Kidney epithelial cell (primary cell): ENCODE measurements at regions not wholly inside any gene's neighbourhood (a gene's known extent, or its start where the extent isn't known, plus 50 kb on each side); places are given as distances from the start of the nearest gene placed in this dataset.
"Not testable (repeated sequence)": the region's sequence is repeated elsewhere in the genome, so short reads cannot be mapped to it uniquely, and the experiment has no call there.

Experiments used
- DNase-seq: peaks from one replicate; pipeline ENCODE4 v3.0.0-alpha.2; 2010; ENCODE audit warnings: low read depth
- H3K27me3 ChIP-seq: 2 replicates; pipeline ENCODE4 v1.6.0; 2011; ENCODE audit warnings: low read length; ENCODE audit not compliant: control insufficient read depth, insufficient read depth
- H3K36me3 ChIP-seq: 2 replicates; pipeline ENCODE4 v1.5.1; 2011; ENCODE audit warnings: low read length; ENCODE audit not compliant: control insufficient read depth, insufficient read depth
- H3K4me3 ChIP-seq: 2 replicates; pipeline ENCODE4 v1.5.1; 2011; ENCODE audit warnings: low read depth, mild to moderate bottlenecking, control low read depth, low read length
- TF ChIP-seq, protein P1 (sequence below): IDR thresholded peaks from 2 replicates; pipeline ENCODE4 v1.5.1; 2011; ENCODE audit warnings: mild to moderate bottlenecking, moderate library complexity, low read length, control low read depth, inconsistent platforms; ENCODE audit not compliant: insufficient read depth, poor library complexity, severe bottlenecking

DNA sequence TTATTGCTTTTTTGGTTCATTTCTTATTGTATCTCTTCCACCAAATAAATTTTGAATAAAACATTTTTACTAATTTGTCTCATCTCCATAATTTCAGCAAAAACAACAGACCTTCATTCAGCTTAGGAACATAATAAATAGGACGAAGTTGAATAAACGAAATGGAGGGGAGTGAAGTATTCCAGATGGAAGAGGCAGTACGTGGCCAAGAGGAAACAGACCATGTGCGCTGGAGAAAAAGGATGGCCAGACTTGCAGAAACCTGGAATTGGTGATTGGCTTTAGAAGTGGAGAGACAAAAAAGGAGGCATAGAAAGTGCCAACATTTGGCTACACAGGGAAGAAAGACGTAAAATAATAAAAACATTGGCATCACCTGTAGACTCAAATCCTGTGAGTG lies 113.5 kb downstream of the USP22 start:
- Histone ChIP-seq H3K4me3 (no peak overlapping the region), H3K36me3 (no peaks in the 10 kb centered on the region), H3K27me3 (no peaks in the 10 kb centered on the region)
- TF ChIP-seq, protein P1, sequence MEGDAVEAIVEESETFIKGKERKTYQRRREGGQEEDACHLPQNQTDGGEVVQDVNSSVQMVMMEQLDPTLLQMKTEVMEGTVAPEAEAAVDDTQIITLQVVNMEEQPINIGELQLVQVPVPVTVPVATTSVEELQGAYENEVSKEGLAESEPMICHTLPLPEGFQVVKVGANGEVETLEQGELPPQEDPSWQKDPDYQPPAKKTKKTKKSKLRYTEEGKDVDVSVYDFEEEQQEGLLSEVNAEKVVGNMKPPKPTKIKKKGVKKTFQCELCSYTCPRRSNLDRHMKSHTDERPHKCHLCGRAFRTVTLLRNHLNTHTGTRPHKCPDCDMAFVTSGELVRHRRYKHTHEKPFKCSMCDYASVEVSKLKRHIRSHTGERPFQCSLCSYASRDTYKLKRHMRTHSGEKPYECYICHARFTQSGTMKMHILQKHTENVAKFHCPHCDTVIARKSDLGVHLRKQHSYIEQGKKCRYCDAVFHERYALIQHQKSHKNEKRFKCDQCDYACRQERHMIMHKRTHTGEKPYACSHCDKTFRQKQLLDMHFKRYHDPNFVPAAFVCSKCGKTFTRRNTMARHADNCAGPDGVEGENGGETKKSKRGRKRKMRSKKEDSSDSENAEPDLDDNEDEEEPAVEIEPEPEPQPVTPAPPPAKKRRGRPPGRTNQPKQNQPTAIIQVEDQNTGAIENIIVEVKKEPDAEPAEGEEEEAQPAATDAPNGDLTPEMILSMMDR = no peak
- no peak for DNase-seq

GRCh38 chr17:20930081-20930760 lies 112.6 kb downstream of the USP22 start:
- no peak for DNase-seq
- TF ChIP-seq, protein P1 = no peak

GRCh38 chr17:20933040-20933439 lies 109.8 kb downstream of the USP22 start:
- H3K36me3 ChIP-seq, DNase-seq, H3K4me3 ChIP-seq, H3K27me3 ChIP-seq: not testable (repeated sequence)

More at GRCh38 chr17:20930081-20930760, 112.6 kb downstream of the USP22 start:
- no peaks in the 10 kb centered on the region for H3K27me3 ChIP-seq
- no peak overlapping the region for H3K4me3 ChIP-seq
- H3K36me3 ChIP-seq = no peaks in the 10 kb centered on the region

- H3K27me3 ChIP-seq = no peaks in the 10 kb centered on the region
- TF ChIP-seq, protein P1 = no peak
- no peak for DNase-seq
- no peak overlapping the region for H3K4me3 ChIP-seq
- no peaks in the 10 kb centered on the region for H3K36me3 ChIP-seq
Observed at GRCh38 chr17:20934288-20934687, 108.5 kb downstream of the USP22 start.

DNA sequence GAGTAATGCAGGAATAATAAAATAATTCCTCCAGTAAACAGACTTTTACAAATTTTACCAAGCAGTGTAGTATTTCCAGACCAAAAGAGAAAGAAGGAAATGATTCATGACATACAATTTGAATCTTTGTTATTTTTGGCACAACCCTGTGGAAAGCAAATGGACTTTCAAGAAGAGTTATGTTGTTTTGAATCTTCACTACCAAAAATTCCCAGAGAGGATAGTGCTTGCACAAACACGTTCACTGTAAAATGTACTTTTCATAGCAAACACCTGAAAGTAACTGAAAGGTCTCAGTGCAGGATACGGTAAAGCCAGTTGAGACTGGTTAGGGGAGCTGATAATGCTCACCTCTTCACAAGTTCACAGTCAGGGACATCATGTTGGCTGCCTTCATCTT lies 107.1 kb downstream of the USP22 start:
- Histone ChIP-seq H3K27me3 (no peaks in the 10 kb centered on the region), H3K36me3 (no peaks in the 10 kb centered on the region), H3K4me3 (no peak overlapping the region)
- DNase-seq = peak; percentile 37
- TF ChIP-seq, protein P1 = no peak

GRCh38 chr17:20938244-20938643 lies 104.6 kb downstream of the USP22 start:
- Histone ChIP-seq H3K36me3 (no peaks in the 10 kb centered on the region), H3K27me3 (no peaks in the 10 kb centered on the region), H3K4me3 (no peak overlapping the region)
- TF ChIP-seq, protein P1 = no peak
- DNase-seq = no peak
